Common myeloid progenitor, CD34-positive (primary cell): ENCODE measurements at regions not wholly inside any gene's neighbourhood (a gene's known extent, or its start where the extent isn't known, plus 50 kb on each side); places are given as distances from the start of the nearest gene placed in this dataset.
"Not testable (repeated sequence)": the region's sequence is repeated elsewhere in the genome, so short reads cannot be mapped to it uniquely, and the experiment has no call there.

Source experiments
- CTCF ChIA-PET: fragments of 350-600 bp; sonication (Branson Sonifier 250); formaldehyde crosslinking; loops from one replicate; lab custom pipeline; 2021; ENCODE audit warnings: antibody characterized with exemption; lab: Charles Lee
- POLR2A ChIA-PET: fragments of 350-600 bp; sonication (Branson Sonifier 250); formaldehyde crosslinking; loops from one replicate; lab custom pipeline; 2021; ENCODE audit warnings: antibody characterized with exemption; lab: Charles Lee
- DNase-seq, 3 donors: peaks; one replicate each; pipeline versions ENCODE4 v3.0.0 to v3.0.0-alpha.2; 2013
- H3K27ac ChIP-seq, 2 experiments: 1 replicate in 1 of 2; 2 replicates in 1 of 2; pipeline ENCODE4 v1.7.0; 2013; ENCODE audit warnings: inconsistent platforms in 2 of 2, low read length in 2 of 2, mild to moderate bottlenecking in 2 of 2, low read depth in 1 of 2, moderate library complexity in 1 of 2; ENCODE audit not compliant: severe bottlenecking in 2 of 2, insufficient read depth in 1 of 2, poor library complexity in 1 of 2
- H3K27me3 ChIP-seq, 5 experiments: replicated peaks in 2 of 5; 1 replicate in 3 of 5; 2 replicates in 2 of 5; pipeline versions ENCODE4 v1.6.1 to v1.7.0; 2013; ENCODE audit warnings: low read length in 4 of 5, mild to moderate bottlenecking in 2 of 5, moderate library complexity in 2 of 5, inconsistent platforms in 1 of 5; ENCODE audit not compliant: insufficient read depth in 5 of 5, control insufficient read depth in 4 of 5
- H3K36me3 ChIP-seq, 4 experiments: 1 replicate in 2 of 4; 2 replicates in 2 of 4; pipeline versions ENCODE4 v1.6.1 to v1.7.0; 2013; ENCODE audit warnings: low read length in 3 of 4, control low read depth in 1 of 4, mild to moderate bottlenecking in 1 of 4; ENCODE audit not compliant: control insufficient read depth in 4 of 4, insufficient read depth in 4 of 4
- H3K4me1 ChIP-seq, 4 experiments: 1 replicate in 3 of 4; 2 replicates in 1 of 4; pipeline versions ENCODE4 v1.6.1 to v1.7.1; 2013; ENCODE audit warnings: low read length in 3 of 4, mild to moderate bottlenecking in 3 of 4, control low read depth in 1 of 4, inconsistent platforms in 1 of 4, moderate library complexity in 1 of 4; ENCODE audit not compliant: control insufficient read depth in 4 of 4, insufficient read depth in 4 of 4; ENCODE audit errors: control extremely low read depth in 1 of 4
- H3K4me3 ChIP-seq, 7 experiments: 1 replicate in 4 of 7; 2 replicates in 3 of 7; pipeline versions ENCODE4 v1.5.1 to v1.7.0; 2013; ENCODE audit warnings: mild to moderate bottlenecking in 7 of 7, low read length in 6 of 7, moderate library complexity in 6 of 7, inconsistent platforms in 2 of 7, low read depth in 2 of 7, control low read depth in 1 of 7; ENCODE audit not compliant: insufficient read depth in 4 of 7, control insufficient read depth in 1 of 7; ENCODE audit errors: extremely low read depth in 1 of 7
- H3K9me3 ChIP-seq, 5 experiments: 1 replicate in 4 of 5; 2 replicates in 1 of 5; pipeline versions ENCODE4 v1.6.1 to v1.7.1; 2013; ENCODE audit warnings: low read length in 4 of 5, mild to moderate bottlenecking in 2 of 5, inconsistent platforms in 1 of 5, low read depth in 1 of 5, moderate library complexity in 1 of 5; ENCODE audit not compliant: control insufficient read depth in 4 of 5, insufficient read depth in 2 of 5; ENCODE audit errors: control extremely low read depth in 1 of 5
- WGBS: methylation state at CpG from one replicate; pipeline ENCODE4 v1.1.5; 2013; ENCODE audit not compliant: insufficient coverage; 5-methylcytosine and 5-hydroxymethylcytosine counted together

DNA sequence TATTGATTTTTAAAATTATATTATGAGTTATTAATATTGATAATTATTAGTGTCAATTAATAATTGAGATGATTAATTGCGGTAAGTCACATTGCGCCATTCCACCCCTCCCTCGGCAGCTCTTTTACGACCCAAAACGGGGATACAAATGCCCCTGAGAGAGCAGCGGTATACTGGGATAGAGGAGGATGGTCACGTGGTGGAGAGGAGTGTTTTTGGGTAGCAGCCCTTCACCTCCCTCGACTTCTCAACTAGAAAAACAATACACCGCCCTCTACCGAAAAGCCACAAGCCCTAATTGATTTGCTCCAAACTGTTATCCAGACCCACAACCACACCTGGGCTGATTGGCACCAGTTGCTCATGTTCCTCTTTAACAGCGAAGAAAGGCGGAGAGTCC is 71.0 kb downstream of the DAPL1 start:
- H3K4me3 ChIP-seq, H3K9me3 ChIP-seq, CTCF ChIA-PET, H3K36me3 ChIP-seq, DNase-seq, H3K27ac ChIP-seq, H3K4me1 ChIP-seq, H3K27me3 ChIP-seq, POLR2A ChIA-PET: not testable (repeated sequence)
- 91% methylated on average over 6 of the region's 12 CpGs for WGBS

GRCh38 chr2:158867531-158868191 is 72.5 kb downstream of the DAPL1 start:
- CTCF ChIA-PET, POLR2A ChIA-PET, DNase-seq, H3K4me3 ChIP-seq, H3K27ac ChIP-seq, H3K4me1 ChIP-seq, H3K9me3 ChIP-seq, H3K27me3 ChIP-seq, H3K36me3 ChIP-seq: not testable (repeated sequence)
- WGBS, result 96% methylated on average over 13 of the region's 18 CpGs

DNA sequence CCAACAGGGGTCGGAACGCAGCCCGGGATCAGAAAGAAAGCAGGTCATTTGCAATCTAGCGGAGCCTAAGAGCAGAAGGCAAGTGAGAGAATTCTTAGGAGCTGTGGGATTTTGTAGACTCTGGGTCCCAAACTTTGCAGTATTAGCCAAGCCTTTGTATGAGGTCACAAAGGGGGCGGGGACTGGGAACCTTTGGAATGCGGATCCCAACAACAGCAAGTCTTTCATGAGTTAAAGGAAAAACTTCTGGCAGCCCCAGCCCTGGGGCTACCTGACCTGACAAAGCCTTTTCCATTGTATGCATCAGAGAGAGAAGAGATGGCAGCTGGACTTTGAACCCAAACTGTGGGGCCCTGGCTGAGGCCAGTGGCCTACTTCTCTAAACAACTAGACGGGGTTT is 73.3 kb downstream of the DAPL1 start:
- H3K4me1 ChIP-seq, POLR2A ChIA-PET, H3K36me3 ChIP-seq, H3K4me3 ChIP-seq, H3K9me3 ChIP-seq, H3K27me3 ChIP-seq, CTCF ChIA-PET, H3K27ac ChIP-seq, DNase-seq: not testable (repeated sequence)
- 96% methylated on average over 6 of the region's 7 CpGs for WGBS

DNA sequence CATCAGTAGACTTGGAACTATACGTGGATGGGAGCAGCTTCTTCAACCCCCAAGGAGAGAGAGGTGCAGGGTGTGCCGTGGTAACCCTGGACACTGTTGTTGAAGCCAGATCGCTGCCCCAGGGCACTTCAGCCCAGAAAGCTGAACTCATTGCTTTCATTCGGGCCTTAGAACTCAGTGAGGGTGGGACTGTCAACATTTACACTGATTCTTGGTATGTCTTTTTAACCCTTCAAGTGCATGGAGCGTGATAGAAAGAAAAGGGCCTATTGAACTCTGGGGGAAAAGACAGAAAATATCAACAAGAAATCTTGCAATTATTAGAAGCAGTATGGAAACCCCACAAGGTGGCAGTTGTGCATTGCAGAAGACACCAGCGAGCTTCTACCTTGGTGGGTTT is 74.0 kb downstream of the DAPL1 start:
- H3K36me3 ChIP-seq, H3K9me3 ChIP-seq, CTCF ChIA-PET, DNase-seq, H3K4me1 ChIP-seq, POLR2A ChIA-PET, H3K27me3 ChIP-seq, H3K27ac ChIP-seq, H3K4me3 ChIP-seq: not testable (repeated sequence)
- 100% methylated on average over 1 of the region's 6 CpGs for WGBS

DNA sequence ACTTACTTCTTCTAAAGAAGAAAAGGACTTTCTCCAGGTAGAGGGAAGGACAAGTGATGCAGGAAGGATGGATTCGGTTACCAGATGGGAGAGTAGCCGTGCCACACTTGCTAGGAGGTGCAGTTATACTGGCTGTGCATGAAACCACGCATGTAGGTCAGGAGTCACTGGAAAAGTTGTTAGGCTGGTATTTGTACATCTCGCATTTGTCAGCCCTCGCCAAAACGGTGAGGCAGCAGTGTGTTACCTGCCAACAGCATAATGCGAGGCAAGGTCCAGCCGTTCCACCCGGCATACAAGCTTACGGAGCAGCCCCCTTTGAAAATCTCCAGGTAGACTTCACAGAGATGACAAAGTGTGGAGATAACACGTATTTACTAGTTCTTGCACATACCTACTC is 74.5 kb downstream of the DAPL1 start:
- CTCF ChIA-PET, DNase-seq, H3K27me3 ChIP-seq, H3K36me3 ChIP-seq, H3K4me1 ChIP-seq, POLR2A ChIA-PET, H3K27ac ChIP-seq, H3K9me3 ChIP-seq, H3K4me3 ChIP-seq: not testable (repeated sequence)
- 0% methylated on average over 1 of the region's 11 CpGs for WGBS

DNA sequence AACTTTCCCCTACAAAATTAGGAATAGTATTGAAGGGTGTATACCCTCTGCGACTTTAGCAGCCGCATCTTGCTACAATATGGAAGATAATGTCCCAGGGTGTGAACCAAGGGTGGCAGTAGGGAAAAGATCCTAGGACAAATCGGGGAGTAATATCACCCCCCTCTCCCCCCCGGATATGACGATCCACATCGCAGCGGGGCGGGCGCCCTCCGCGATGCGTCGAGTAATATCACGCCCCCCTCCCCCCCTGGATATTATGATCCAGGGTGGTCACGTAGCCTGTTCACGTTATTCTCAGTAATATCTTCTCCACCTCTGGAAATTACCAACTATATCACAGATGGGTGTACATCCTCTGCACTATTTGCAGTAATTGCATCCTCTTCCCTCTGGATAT is 82.9 kb downstream of the DAPL1 start:
- WGBS, result 100% methylated on average over 3 of the region's 16 CpGs
- no peak overlapping the region for H3K27ac ChIP-seq
- POLR2A ChIA-PET, result no interaction called here
- H3K4me3 ChIP-seq, result no peak overlapping the region
- no peaks in the 10 kb centered on the region for H3K27me3 ChIP-seq
- no peaks in the 10 kb centered on the region for H3K9me3 ChIP-seq
- CTCF ChIA-PET, result no interaction called here
- no peaks in the 10 kb centered on the region for H3K36me3 ChIP-seq
- no peaks in the 10 kb centered on the region for H3K4me1 ChIP-seq
- DNase-seq, result no peak

- no peak overlapping the region for H3K27ac ChIP-seq
- no peaks in the 10 kb centered on the region for H3K27me3 ChIP-seq
- no peak overlapping the region for H3K4me3 ChIP-seq
- H3K4me1 ChIP-seq, result no peaks in the 10 kb centered on the region
- no peaks in the 10 kb centered on the region for H3K9me3 ChIP-seq
- no peak for DNase-seq
- ChIA-PET CTCF (no interaction called here), POLR2A (no interaction called here)
- H3K36me3 ChIP-seq, result no peaks in the 10 kb centered on the region
- WGBS, result 95% methylated on average over 9 of the region's 17 CpGs
These were observed 84.2 kb downstream of the DAPL1 start for GRCh38 chr2:158879229-158879903.
